ENCODE measurements at regions not wholly inside any gene's neighbourhood (a gene's known extent, or its start where the extent isn't known, plus 50 kb on each side); places are given as distances from the start of the nearest gene placed in this dataset.

DNA sequence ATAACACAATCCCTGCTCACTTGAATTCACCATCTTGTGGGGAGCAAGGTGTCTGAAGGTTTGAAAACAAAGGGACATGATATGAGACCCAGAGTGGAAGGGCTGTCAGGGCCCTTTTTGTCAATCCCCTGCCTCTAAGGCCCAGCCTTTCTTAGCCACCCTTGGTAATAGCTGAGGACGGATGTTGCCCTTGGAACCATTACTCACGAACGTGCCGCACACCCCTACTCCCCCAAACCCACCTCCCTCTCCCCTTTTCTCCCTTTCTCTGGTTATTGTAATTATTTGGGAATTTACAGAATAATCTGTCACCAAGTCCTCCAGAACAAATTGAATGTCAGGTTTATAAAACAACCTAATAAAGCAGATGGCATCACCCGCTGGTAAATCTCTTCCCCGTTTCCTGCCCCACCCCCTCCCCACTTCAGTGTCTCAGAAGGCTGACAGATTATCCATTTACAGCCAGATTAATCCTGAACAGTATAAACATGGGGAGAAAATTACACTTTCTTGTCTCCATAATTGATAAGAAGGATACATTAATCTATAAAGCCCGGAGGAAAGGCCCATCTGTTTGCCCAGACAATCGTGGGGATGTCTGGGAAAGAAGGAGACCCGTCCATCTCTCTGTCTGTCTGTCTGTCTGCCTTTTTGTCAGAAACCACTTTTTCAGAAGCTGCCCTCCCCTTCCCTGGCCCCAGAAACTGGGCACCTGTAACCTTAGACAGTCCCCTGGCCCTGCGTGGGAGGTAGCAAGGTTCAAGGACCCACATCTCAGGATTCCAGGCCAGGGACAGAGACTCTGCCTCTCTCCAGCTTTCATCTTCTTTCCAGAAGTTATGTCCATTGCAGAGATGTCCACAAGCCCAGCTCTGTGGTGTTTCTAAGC lies 60.6 kb upstream of the CD34 start:
- Histone ChIP-seq H3K27ac (no peak overlapping the region), H3K36me3 (no peaks in the 10 kb centered on the region), H3K4me3 (no peak overlapping the region), H3K9me3 (no peaks in the 10 kb centered on the region), H3K27me3 (no peaks in the 10 kb centered on the region), H3K4me1 (peaks cover 0 to 7% (median 0%) of the 10 kb centered on the region in 9 donors)
- DNase-seq: no peak
- 86 to 89% methylated on average over 10 of the region's 10 CpGs for WGBS, 2 donors
- ATAC-seq: no peak
- intact Hi-C loops (cut with DNase I): no loop called here
- TF ChIP-seq, protein P1, sequence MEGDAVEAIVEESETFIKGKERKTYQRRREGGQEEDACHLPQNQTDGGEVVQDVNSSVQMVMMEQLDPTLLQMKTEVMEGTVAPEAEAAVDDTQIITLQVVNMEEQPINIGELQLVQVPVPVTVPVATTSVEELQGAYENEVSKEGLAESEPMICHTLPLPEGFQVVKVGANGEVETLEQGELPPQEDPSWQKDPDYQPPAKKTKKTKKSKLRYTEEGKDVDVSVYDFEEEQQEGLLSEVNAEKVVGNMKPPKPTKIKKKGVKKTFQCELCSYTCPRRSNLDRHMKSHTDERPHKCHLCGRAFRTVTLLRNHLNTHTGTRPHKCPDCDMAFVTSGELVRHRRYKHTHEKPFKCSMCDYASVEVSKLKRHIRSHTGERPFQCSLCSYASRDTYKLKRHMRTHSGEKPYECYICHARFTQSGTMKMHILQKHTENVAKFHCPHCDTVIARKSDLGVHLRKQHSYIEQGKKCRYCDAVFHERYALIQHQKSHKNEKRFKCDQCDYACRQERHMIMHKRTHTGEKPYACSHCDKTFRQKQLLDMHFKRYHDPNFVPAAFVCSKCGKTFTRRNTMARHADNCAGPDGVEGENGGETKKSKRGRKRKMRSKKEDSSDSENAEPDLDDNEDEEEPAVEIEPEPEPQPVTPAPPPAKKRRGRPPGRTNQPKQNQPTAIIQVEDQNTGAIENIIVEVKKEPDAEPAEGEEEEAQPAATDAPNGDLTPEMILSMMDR (IDR thresholded peaks at IDR 0.05): no peak

DNA sequence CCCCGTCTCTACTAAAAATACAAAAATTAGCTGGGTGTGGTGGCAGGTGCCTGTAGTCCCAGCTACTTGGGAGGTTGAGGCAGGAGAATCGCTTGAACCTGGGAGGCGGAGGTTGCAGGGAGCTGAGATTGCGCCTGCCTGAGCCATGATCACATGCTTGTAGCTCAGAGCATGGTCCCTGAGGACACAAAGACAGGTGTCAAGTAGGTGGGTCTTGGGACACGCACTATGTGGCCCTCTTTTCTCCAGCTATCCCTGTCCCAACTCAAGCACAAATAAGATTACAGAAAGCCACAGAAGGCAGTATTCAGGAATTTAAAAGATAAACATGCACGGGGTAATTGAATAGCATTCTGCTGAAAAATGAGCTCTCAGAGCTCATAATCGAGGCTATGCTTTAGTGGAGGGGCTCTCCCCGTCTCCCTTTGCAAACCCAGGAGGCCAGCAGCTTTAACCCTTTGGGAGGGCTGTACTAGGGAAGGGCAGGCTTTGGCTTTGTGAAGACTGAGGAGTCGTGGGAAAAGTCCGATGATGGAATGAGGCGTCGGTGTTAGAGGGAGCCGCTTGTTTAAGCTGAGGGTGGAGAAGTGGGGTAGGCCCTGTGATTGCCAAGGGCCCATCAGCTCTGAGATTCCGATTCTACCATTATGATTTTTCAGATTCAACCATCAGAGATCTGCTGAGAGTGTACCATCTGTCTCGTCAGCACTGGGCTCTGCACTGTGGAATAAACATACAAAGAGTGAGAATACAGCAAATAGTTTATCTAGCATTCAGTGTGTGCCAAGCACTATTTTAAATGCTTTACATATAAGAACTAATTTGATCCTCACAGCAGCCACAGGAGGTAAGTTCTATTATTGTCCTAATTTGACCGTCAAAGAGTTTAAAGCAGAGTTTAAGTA lies 59.7 kb upstream of the CD34 start:
- intact Hi-C loops (cut with DNase I): no loop called here
- H3K36me3 ChIP-seq: no peaks in the 10 kb centered on the region
- no peaks in the 10 kb centered on the region for H3K9me3 ChIP-seq
- no peak overlapping the region for H3K4me3 ChIP-seq
- no peaks in the 10 kb centered on the region for H3K27me3 ChIP-seq
- no peak for ATAC-seq
- WGBS, 2 donors: 81 to 85% methylated on average over 16 of the region's 16 CpGs
- no peak for DNase-seq
- no peak overlapping the region for H3K27ac ChIP-seq
- TF ChIP-seq, protein P1 (IDR thresholded peaks at IDR 0.05): no peak
- H3K4me1 ChIP-seq: peaks cover 0 to 7% (median 0%) of the 10 kb centered on the region in 9 donors

DNA sequence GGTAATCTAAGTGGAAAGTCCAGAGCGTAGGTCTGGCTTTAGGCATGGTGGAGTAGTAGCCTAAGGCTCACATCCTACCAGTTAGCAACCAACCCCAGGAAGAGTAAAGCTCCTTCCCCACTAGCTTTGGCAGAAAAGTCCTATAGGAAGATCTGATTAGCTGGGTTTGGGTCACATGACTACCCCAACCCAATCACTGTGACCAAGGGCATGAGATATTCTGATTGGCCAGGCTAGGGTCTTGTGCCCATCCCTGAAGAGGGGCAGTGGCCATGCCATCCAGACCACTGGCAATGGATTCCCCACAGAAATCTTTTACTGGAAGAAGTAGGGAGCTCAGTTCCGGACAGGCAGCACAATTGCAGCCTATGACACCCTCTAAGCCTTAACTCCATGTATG lies 58.6 kb upstream of the CD34 start:
- Histone ChIP-seq H3K9me3 (no peaks in the 10 kb centered on the region), H3K4me3 (no peak overlapping the region), H3K27me3 (no peaks in the 10 kb centered on the region), H3K27ac (no peak overlapping the region), H3K4me1 (peaks cover 0 to 13% (median 6%) of the 10 kb centered on the region in 9 donors), H3K36me3 (no peaks in the 10 kb centered on the region)
- TF ChIP-seq, protein P1 (IDR thresholded peaks at IDR 0.05): no peak
- WGBS, 2 donors: 98 to 99% methylated on average over 2 of the region's 2 CpGs
- intact Hi-C loops (cut with DNase I): loop anchor here in 2 of 10 donors (5.0 to 10.0 kb wide), 2 partner anchors 82 to 145 kb away; no protein-coding TSS in a partner anchor
- no peak for ATAC-seq
- no peak for DNase-seq

DNA sequence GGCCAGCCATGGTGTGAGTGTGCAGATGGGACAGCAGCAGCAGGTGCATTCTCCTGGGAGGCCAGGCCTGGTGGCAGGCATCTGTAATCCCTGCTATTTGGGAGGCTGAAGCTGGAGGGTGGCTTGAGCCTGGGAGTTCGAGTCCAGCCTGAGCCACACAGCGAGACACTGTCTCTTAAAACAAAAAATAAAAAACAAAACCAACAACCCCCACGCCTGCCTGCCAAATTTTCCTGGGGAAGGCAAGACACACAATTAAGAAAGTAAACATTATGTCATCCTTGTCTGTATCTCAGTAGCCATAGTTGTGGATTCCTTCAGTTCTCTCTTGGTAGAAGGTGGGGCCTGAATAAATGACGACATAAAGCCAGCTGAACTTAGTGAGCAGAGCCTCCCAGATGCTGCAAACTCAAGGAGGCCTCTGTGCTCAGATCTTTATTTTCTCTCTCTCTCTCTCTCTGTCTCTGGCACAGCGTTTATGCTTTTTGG lies 57.6 kb upstream of the CD34 start:
- TF ChIP-seq, protein P1 (IDR thresholded peaks at IDR 0.05): no peak
- no peak for ATAC-seq
- Histone ChIP-seq H3K27ac (no peak overlapping the region), H3K27me3 (no peaks in the 10 kb centered on the region), H3K4me3 (no peak overlapping the region), H3K9me3 (no peaks in the 10 kb centered on the region), H3K36me3 (no peaks in the 10 kb centered on the region), H3K4me1 (peaks cover 0 to 23% (median 14%) of the 10 kb centered on the region in 9 donors)
- intact Hi-C loops (cut with DNase I): loop anchor here in 2 of 10 donors (5.0 to 10.0 kb wide), 2 partner anchors 81 to 144 kb away; no protein-coding TSS in a partner anchor
- 64 to 70% methylated on average over 5 of the region's 5 CpGs for WGBS, 2 donors
- DNase-seq: no peak

All from heart right ventricle (tissue), 16 donors.